GM23248 (cell line): ENCODE measurements at regions not wholly inside any gene's neighbourhood (a gene's known extent, or its start where the extent isn't known, plus 50 kb on each side); places are given as distances from the start of the nearest gene placed in this dataset.
"Not testable (repeated sequence)": the region's sequence is repeated elsewhere in the genome, so short reads cannot be mapped to it uniquely, and the experiment has no call there.

Source experiments
- DNase-seq: peaks from one replicate; pipeline ENCODE4 v3.0.0-alpha.2; 2015
- H2AFZ ChIP-seq: fragments of 200-600 bp; sonication (generic); 2 replicates; pipeline ENCODE4 v1.6.1; 2016; ENCODE audit warnings: antibody characterized with exemption
- H3F3A ChIP-seq: fragments of 200-600 bp; sonication (generic); 2 replicates; pipeline ENCODE4 v1.6.1; 2016; ENCODE audit warnings: mild to moderate bottlenecking, antibody characterized with exemption, mixed run types; ENCODE audit not compliant: insufficient read depth
- H3K27ac ChIP-seq: fragments of 200-600 bp; sonication (generic); 2 replicates; pipeline ENCODE4 v1.5.1; 2016; ENCODE audit warnings: mild to moderate bottlenecking
- H3K27me3 ChIP-seq: fragments of 200-600 bp; sonication (generic); replicated peaks from 2 replicates; pipeline ENCODE4 v1.6.1; 2016; ENCODE audit warnings: mild to moderate bottlenecking; ENCODE audit not compliant: insufficient read depth
- H3K36me3 ChIP-seq: fragments of 200-600 bp; sonication (generic); 2 replicates; pipeline ENCODE4 v1.6.1; 2016; ENCODE audit warnings: low read depth, mild to moderate bottlenecking
- H3K4me1 ChIP-seq: fragments of 200-600 bp; sonication (generic); 2 replicates; pipeline ENCODE4 v1.6.1; 2016; ENCODE audit warnings: mild to moderate bottlenecking; ENCODE audit not compliant: insufficient read depth
- H3K4me2 ChIP-seq: fragments of 200-600 bp; sonication (generic); one replicate; pipeline ENCODE4 v1.6.1; 2016; ENCODE audit warnings: mild to moderate bottlenecking; ENCODE audit not compliant: unreplicated experiment
- H3K4me3 ChIP-seq: fragments of 200-600 bp; sonication (generic); 2 replicates; pipeline ENCODE4 v1.5.1; 2016; ENCODE audit warnings: mild to moderate bottlenecking
- H3K79me2 ChIP-seq: fragments of 200-600 bp; sonication (generic); 2 replicates; pipeline ENCODE4 v1.6.1; 2016; ENCODE audit warnings: mild to moderate bottlenecking; ENCODE audit not compliant: insufficient read depth
- H3K9ac ChIP-seq: fragments of 200-600 bp; sonication (generic); 2 replicates; pipeline ENCODE4 v1.6.1; 2016; ENCODE audit warnings: mild to moderate bottlenecking
- H3K9me2 ChIP-seq: fragments of 200-600 bp; sonication (generic); 2 replicates; pipeline ENCODE4 v1.6.1; 2016; ENCODE audit warnings: mixed run types, mild to moderate bottlenecking, moderate library complexity; ENCODE audit not compliant: insufficient read depth
- H3K9me3 ChIP-seq: fragments of 200-600 bp; sonication (generic); one replicate; pipeline ENCODE4 v1.6.1; 2017; ENCODE audit warnings: low read depth
- H4K20me1 ChIP-seq: fragments of 200-600 bp; sonication (generic); 2 replicates; pipeline ENCODE4 v1.6.0; 2016; ENCODE audit not compliant: insufficient read depth
- EZH2 ChIP-seq: fragments of 200-600 bp; sonication (generic); IDR thresholded peaks from 2 replicates; pipeline ENCODE4 v1.6.1; 2018; ENCODE audit warnings: antibody characterized with exemption, mild to moderate bottlenecking; ENCODE audit not compliant: insufficient read depth, poor library complexity, severe bottlenecking
- EZH2phosphoT487 ChIP-seq: fragments of 200-600 bp; sonication (generic); IDR thresholded peaks from 2 replicates; pipeline ENCODE4 v1.6.1; 2018; ENCODE audit warnings: antibody characterized with exemption, moderate library complexity, mild to moderate bottlenecking, low read depth; ENCODE audit not compliant: insufficient read depth
- WGBS, 2 experiments: methylation state at CpG; one replicate each; pipeline ENCODE4 v1.1.6; 2015 to 2017; ENCODE audit warnings: low lambda C conversion rate in 2 of 2, low coverage in 1 of 2; ENCODE audit errors: missing lambda C conversion rate in 2 of 2; 5-methylcytosine and 5-hydroxymethylcytosine counted together
- in situ Hi-C: fragments of 300-500 bp; cut with MboI; formaldehyde crosslinking; loops from 2 replicates; pipeline ENCODE4 v1.15.0; 2020

DNA sequence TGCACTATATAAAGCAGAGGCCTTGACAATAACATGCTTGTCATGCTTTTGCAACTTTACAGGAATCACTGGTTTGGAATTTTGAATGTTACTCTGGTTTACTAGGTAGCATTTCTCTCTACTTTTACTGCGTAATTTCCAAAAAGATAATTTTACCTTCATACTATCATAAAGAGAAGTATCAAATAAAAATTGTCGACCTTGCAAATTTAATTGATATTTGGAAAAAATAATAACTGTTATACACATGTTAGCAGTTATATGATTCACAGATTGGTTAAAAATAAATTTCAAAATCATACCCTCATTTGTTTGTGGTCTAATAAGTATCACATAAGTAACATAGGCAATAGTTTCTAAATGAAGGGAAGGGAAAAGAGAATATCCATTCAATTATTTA lies 228.5 kb upstream of the CACNA2D1 start:
- in situ Hi-C loops = no loop called here
- no peak overlapping the region for H3K27ac ChIP-seq
- H3K9me3 ChIP-seq = no peaks in the 10 kb centered on the region
- H3K79me2 ChIP-seq = no peaks in the 10 kb centered on the region
- H3K4me3 ChIP-seq = no peak overlapping the region
- no peak overlapping the region for H3K9ac ChIP-seq
- WGBS, 2 experiments = 64 to 73% methylated on average over 2 of the region's 2 CpGs
- no peaks in the 10 kb centered on the region for H3F3A ChIP-seq
- no peaks in the 10 kb centered on the region for H4K20me1 ChIP-seq
- TF ChIP-seq EZH2 (no peak), EZH2phosphoT487 (no peak)
- H3K9me2 ChIP-seq = no peaks in the 10 kb centered on the region
- no peaks in the 10 kb centered on the region for H3K4me1 ChIP-seq
- no peak overlapping the region for H2AFZ ChIP-seq
- peak; percentile 24 for DNase-seq
- no peaks in the 10 kb centered on the region for H3K36me3 ChIP-seq
- no peak overlapping the region for H3K4me2 ChIP-seq
- no peaks in the 10 kb centered on the region for H3K27me3 ChIP-seq

DNA sequence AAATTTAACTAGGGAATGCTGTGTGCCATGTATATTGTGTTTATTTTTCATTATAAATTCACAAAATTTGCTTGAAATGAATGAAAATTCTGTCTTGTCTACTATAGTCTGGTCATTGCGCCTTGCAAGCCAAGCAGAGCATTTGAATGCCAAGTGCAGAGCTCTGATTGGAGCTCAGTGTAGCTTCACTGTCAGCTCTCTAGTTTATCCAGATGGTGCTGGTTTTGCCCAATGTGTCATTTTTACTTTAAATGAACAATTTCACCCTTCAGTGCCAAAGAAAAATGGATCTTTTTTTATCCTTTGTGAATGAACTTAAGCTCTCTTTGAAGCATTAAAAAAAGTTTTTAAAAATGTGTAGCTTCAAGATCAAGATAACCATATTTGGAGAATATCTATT lies 225.6 kb upstream of the CACNA2D1 start:
- no peaks in the 10 kb centered on the region for H3K36me3 ChIP-seq
- H3K27me3 ChIP-seq = no peaks in the 10 kb centered on the region
- H3K4me2 ChIP-seq = no peak overlapping the region
- H2AFZ ChIP-seq = no peak overlapping the region
- no peak overlapping the region for H3K27ac ChIP-seq
- no peak for TF ChIP-seq EZH2phosphoT487
- no peak for TF ChIP-seq EZH2
- no peaks in the 10 kb centered on the region for H3F3A ChIP-seq
- DNase-seq = no peak
- no peaks in the 10 kb centered on the region for H3K79me2 ChIP-seq
- H3K4me1 ChIP-seq = no peaks in the 10 kb centered on the region
- in situ Hi-C loops = no loop called here
- no peaks in the 10 kb centered on the region; the same call in 1 of the 2 replicates for H3K9me2 ChIP-seq
- H3K4me3 ChIP-seq = no peak overlapping the region
- WGBS, 2 experiments = 78 to 86% methylated on average over 1 of the region's 1 CpG
- H3K9ac ChIP-seq = no peak overlapping the region
- no peaks in the 10 kb centered on the region for H4K20me1 ChIP-seq
- H3K9me3 ChIP-seq = no peaks in the 10 kb centered on the region

DNA sequence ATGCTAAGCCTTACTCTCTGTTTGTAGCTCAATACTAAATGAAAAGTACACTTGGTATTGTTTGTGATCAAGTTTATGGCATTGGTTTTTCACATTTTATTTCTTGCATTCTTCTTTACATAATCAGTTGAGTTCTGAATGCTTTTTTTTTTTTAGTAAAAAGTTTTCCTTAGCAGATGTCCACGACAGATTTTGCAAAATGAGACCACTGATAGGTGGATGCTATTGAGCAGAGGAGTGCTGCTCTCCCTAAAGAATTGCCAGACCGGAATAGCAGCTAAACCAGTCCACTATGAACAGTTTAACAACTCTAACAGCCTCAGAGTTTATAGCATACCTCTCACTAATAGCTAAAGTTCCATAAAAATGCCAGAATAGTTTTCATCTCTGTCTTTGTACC lies 225.1 kb upstream of the CACNA2D1 start:
- Histone ChIP-seq H2AFZ (no peak overlapping the region), H3K4me3 (no peak overlapping the region), H4K20me1 (no peaks in the 10 kb centered on the region), H3K79me2 (no peaks in the 10 kb centered on the region), H3K9ac (no peak overlapping the region), H3K9me2 (no peaks in the 10 kb centered on the region; the same call in 1 of the 2 replicates), H3K36me3 (no peaks in the 10 kb centered on the region), H3K9me3 (no peaks in the 10 kb centered on the region), H3K4me2 (no peak overlapping the region), H3F3A (no peaks in the 10 kb centered on the region), H3K27ac (no peak overlapping the region), H3K4me1 (no peaks in the 10 kb centered on the region), H3K27me3 (no peaks in the 10 kb centered on the region)
- 24 to 25% methylated on average over 2 of the region's 2 CpGs for WGBS, 2 experiments
- in situ Hi-C loops = no loop called here
- DNase-seq = no peak
- TF ChIP-seq EZH2 (no peak), EZH2phosphoT487 (no peak)

DNA sequence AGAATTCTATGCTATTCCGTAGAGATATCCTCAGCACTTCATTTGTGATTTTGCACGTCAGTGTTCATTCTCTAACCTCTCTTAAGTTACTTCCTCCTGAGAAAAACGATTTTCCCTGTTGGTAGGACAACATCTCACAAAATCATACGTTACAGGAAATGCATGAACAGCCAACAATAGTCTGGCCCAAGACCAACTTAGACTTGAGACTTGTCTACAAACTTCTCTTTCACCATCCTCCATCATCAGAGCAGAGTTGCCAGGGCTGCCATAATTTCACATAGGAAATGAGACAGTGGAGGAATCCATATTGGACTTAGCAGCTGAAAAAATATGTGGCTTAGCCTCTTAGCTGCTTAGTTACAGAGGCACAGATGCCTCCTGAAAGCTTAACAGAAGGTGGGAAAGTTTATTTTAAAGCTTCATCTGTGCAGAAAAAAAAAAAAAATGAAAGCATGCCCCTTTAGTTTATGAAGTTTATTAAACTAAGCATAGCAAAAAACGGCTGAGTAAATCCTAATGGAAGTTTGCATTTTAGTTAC lies 222.5 kb upstream of the CACNA2D1 start:
- Histone ChIP-seq H3K9ac (no peak overlapping the region), H3K4me3 (no peak overlapping the region), H3F3A (no peaks in the 10 kb centered on the region), H3K79me2 (no peaks in the 10 kb centered on the region), H2AFZ (no peak overlapping the region), H3K27me3 (no peaks in the 10 kb centered on the region), H3K9me2 (no peaks in the 10 kb centered on the region; the same call in 1 of the 2 replicates), H3K36me3 (no peaks in the 10 kb centered on the region), H3K9me3 (no peaks in the 10 kb centered on the region), H3K4me1 (no peaks in the 10 kb centered on the region), H3K27ac (no peak overlapping the region), H4K20me1 (no peaks in the 10 kb centered on the region), H3K4me2 (no peak overlapping the region)
- TF ChIP-seq EZH2phosphoT487 = no peak
- TF ChIP-seq EZH2 = no peak
- in situ Hi-C loops = no loop called here
- no peak for DNase-seq
- WGBS, 2 experiments = 47 to 48% methylated on average over 5 of the region's 5 CpGs

DNA sequence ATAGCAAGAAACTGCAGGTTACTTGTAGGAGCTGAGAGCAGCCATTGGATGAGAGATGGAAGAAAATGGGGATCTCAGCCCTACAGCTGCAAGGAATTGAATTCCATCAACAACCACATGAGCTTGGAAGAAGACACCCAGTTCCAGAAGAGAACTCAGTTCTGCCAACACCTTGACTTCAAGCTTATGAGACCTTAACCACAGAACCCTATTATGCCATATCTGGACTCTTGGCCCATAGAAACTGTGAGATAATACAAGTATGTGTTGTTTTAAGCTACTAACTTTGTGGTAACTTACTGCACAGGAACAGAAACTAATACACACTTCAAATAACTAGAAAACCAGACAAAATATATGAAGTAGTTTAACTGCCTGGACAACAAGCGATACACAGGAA lies 212.4 kb upstream of the CACNA2D1 start:
- WGBS, 2 experiments = 44 to 50% methylated on average over 1 of the region's 1 CpG
- Histone ChIP-seq H3K27me3 (peaks cover 12% of the 10 kb centered on the region), H3K9ac (no peak overlapping the region), H3F3A (no peaks in the 10 kb centered on the region), H3K4me2 (no peak overlapping the region), H3K9me3 (no peaks in the 10 kb centered on the region), H3K36me3 (no peaks in the 10 kb centered on the region), H3K27ac (no peak overlapping the region), H2AFZ (no peak overlapping the region), H3K9me2 (no peaks in the 10 kb centered on the region), H3K4me1 (no peaks in the 10 kb centered on the region), H4K20me1 (no peaks in the 10 kb centered on the region), H3K79me2 (no peaks in the 10 kb centered on the region), H3K4me3 (no peak overlapping the region)
- in situ Hi-C loops = no loop called here
- DNase-seq = no peak
- no peak for TF ChIP-seq EZH2
- no peak for TF ChIP-seq EZH2phosphoT487

DNA sequence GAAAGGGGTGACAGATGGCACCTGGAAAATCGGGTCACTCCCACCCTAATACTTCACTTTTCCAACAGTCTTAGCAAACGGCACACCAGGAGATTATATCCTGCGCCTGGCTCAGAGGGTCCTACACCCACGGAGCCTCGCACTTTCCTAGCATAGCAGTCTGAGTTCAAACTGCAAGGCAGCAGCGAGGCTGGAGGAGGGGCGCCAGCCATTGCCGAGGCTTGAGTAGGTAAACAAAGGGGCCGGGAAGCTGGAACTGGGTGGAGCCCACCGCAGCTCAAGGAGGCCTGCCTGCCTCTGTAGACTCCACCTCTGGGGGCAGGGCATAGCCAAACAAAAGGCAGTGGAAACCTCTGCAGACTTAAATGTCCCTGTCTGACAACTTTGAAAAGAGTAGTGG lies 206.5 kb upstream of the CACNA2D1 start:
- H3K27me3 ChIP-seq, H3K4me3 ChIP-seq, in situ Hi-C loops, H3K27ac ChIP-seq, H4K20me1 ChIP-seq, H3K4me1 ChIP-seq, DNase-seq, H3K4me2 ChIP-seq, H3K36me3 ChIP-seq, H3K9ac ChIP-seq, H2AFZ ChIP-seq, H3K79me2 ChIP-seq, H3K9me3 ChIP-seq, H3F3A ChIP-seq, H3K9me2 ChIP-seq: not testable (repeated sequence)
- 64 to 69% methylated on average over 10 of the region's 10 CpGs for WGBS, 2 experiments
